NCI-H187 treated with DMSO at 0.1 percent for 48 hours (cell line): ENCODE measurements at regions not wholly inside any gene's neighbourhood (a gene's known extent, or its start where the extent isn't known, plus 50 kb on each side); places are given as distances from the start of the nearest gene placed in this dataset.
"Not testable (repeated sequence)": the region's sequence is repeated elsewhere in the genome, so short reads cannot be mapped to it uniquely, and the experiment has no call there.

ENCODE experiments used
- DNase-seq: peaks from one replicate; lab custom pipeline; 2025; lab: John Stamatoyannopoulos, UW

GRCh38 chr11:15845261-15845660 is 511.1 kb downstream of the SOX6 start:
- no peak for DNase-seq

- no peak for DNase-seq
Measured at GRCh38 chr11:15848631-15849168, 507.6 kb downstream of the SOX6 start.

- no peak for DNase-seq
Measured at GRCh38 chr11:15849257-15849656, 507.1 kb downstream of the SOX6 start.

GRCh38 chr11:15850335-15850734 is 506.0 kb downstream of the SOX6 start:
- not testable (repeated sequence) for DNase-seq

- DNase-seq, result no peak
Measured at GRCh38 chr11:15851051-15851498, 505.3 kb downstream of the SOX6 start.

- DNase-seq, result no peak
Measured at GRCh38 chr11:15852179-15852578, 504.2 kb downstream of the SOX6 start.

GRCh38 chr11:15854245-15854644 is 502.1 kb downstream of the SOX6 start:
- no peak for DNase-seq

GRCh38 chr11:15858881-15859280 is 497.5 kb downstream of the SOX6 start:
- no peak for DNase-seq

- DNase-seq, result no peak
Measured at GRCh38 chr11:15859411-15859810, 496.9 kb downstream of the SOX6 start.

GRCh38 chr11:15861256-15861655 is 495.1 kb downstream of the SOX6 start:
- no peak for DNase-seq

- DNase-seq, result no peak
Measured at GRCh38 chr11:15863411-15863810, 492.9 kb downstream of the SOX6 start.

- no peak for DNase-seq
Measured at GRCh38 chr11:15864026-15864805, 492.1 kb downstream of the SOX6 start.

GRCh38 chr11:15865212-15865987 is 490.9 kb downstream of the SOX6 start:
- no peak for DNase-seq

GRCh38 chr11:15867871-15868270 is 488.5 kb downstream of the SOX6 start:
- DNase-seq, result no peak

- no peak for DNase-seq
Measured at GRCh38 chr11:15870911-15871310, 485.4 kb downstream of the SOX6 start.

GRCh38 chr11:15871904-15872626 is 484.3 kb downstream of the SOX6 start:
- no peak for DNase-seq

GRCh38 chr11:15873501-15873900 is 482.8 kb downstream of the SOX6 start:
- no peak for DNase-seq

- DNase-seq, result no peak
Measured at GRCh38 chr11:15874704-15875103, 481.6 kb downstream of the SOX6 start.

GRCh38 chr11:15875393-15875792 is 481.0 kb downstream of the SOX6 start:
- no peak for DNase-seq

- no peak for DNase-seq
Measured at GRCh38 chr11:15875943-15876342, 480.4 kb downstream of the SOX6 start.

GRCh38 chr11:15878756-15879155 is 477.6 kb downstream of the SOX6 start:
- no peak for DNase-seq

GRCh38 chr11:15880291-15880690 is 476.1 kb downstream of the SOX6 start:
- no peak for DNase-seq
